GM13976 (cell line): ENCODE measurements at regions not wholly inside any gene's neighbourhood (a gene's known extent, or its start where the extent isn't known, plus 50 kb on each side); places are given as distances from the start of the nearest gene placed in this dataset.

Experiments used
- DNase-seq: peaks from one replicate; pipeline ENCODE4 v3.0.0; 2012; ENCODE audit warnings: low spot score
- in situ Hi-C: fragments of 300-500 bp; cut with MboI; formaldehyde crosslinking; loops from one replicate; pipeline ENCODE4 v1.12.0; 2022; ENCODE audit warnings: low sequenced_read_pairs, mixed read lengths, inconsistent platforms; ENCODE audit not compliant: unreplicated experiment
- TF ChIP-seq, protein P1 (sequence below): IDR thresholded peaks from 2 replicates; pipeline ENCODE4 v1.5.1; 2012; ENCODE audit warnings: borderline replicate concordance, mild to moderate bottlenecking; ENCODE audit not compliant: insufficient read depth; ENCODE audit errors: extremely low read depth, missing control alignments, control extremely low read depth

DNA sequence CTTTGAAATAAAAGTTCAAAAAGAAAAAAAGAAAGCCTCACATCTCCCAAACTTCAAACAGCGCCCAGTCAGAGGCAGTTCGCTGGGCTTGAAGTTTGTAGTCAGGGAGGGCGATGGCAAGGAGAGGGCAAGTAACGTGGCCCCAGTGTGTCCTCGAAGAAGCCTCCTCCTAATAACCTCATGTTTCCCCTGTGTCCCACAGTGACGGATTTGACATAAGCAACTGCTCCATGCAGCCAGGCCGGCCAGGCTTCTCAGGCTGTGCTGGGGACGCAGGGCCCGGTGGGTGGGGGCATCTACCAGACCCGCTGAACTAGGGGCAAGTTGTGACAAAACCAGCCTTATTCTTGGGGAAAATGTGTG, 172.2 kb downstream of the ERCC6L2 start:
- in situ Hi-C loops, result no loop called here
- DNase-seq, result no peak
- TF ChIP-seq, protein P1, sequence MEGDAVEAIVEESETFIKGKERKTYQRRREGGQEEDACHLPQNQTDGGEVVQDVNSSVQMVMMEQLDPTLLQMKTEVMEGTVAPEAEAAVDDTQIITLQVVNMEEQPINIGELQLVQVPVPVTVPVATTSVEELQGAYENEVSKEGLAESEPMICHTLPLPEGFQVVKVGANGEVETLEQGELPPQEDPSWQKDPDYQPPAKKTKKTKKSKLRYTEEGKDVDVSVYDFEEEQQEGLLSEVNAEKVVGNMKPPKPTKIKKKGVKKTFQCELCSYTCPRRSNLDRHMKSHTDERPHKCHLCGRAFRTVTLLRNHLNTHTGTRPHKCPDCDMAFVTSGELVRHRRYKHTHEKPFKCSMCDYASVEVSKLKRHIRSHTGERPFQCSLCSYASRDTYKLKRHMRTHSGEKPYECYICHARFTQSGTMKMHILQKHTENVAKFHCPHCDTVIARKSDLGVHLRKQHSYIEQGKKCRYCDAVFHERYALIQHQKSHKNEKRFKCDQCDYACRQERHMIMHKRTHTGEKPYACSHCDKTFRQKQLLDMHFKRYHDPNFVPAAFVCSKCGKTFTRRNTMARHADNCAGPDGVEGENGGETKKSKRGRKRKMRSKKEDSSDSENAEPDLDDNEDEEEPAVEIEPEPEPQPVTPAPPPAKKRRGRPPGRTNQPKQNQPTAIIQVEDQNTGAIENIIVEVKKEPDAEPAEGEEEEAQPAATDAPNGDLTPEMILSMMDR, result no peak

DNA sequence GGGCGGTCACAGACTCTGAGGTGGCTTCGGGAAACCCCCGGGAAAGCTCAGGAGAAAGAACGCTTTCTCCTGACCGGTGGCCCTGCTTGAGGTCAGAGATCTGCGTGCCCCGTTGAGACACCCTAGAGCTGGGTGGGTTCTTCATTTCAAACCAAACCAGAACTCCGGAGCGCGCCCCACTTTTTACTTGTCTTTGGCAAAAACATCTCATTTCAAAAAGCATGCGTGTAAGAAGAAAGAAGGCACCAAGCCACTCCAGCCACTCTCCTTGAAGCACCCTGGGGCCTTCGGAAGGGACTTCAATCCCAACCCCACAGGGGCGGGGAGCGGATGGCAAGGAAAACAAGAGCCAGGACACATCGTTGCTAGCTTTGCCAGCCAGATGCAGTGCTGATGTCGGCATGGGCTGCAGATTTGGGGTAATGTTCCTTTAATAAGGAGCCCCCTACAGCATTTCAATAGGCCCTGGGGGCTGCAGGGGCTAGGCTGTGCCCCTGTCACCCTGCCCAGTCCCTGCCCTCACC, 171.7 kb downstream of the ERCC6L2 start:
- no peak for DNase-seq
- TF ChIP-seq, protein P1, result no peak
- in situ Hi-C loops, result no loop called here

DNA sequence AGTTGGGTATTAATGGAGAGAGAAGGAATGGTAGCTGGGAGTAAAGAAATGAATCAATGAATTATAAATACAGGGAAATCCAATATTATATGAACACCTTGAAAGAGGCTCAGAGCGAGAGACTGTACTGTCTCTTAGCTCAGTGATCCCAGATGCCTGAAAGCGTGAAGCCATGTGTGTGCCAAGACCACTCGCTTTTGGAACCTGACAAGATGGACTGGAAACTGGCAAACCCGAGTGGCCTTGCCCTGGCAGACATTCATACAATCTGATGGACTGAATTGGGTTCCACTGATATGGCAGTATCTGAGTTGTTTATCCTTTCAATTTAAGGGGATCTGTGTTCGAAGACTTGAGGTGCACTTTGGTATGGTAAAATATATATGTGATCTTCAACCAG, 170.3 kb downstream of the ERCC6L2 start:
- DNase-seq, result no peak
- TF ChIP-seq, protein P1, result no peak

DNA sequence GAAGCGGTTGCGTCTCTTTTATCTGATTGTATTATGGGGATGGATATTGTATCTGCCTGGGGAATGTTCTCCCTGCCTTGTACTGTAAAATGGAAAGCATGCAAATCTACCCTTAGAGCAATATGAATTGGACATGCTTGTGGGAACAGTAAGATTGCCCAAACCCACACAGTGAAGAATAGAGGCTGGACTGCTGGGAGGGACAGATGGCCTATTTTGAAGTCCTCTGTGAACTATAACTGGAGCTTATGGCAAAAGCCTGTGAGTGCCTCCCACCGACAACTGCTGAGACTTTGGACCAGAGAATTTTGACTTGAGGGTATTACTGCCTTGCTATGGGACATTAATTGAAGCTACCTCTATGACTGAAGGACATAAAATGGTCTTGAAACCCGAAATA, 168.9 kb downstream of the ERCC6L2 start:
- in situ Hi-C loops, result no loop called here
- no peak for DNase-seq
- TF ChIP-seq, protein P1, result no peak

More for the DNA sequence above, 170.3 kb downstream of the ERCC6L2 start:
- in situ Hi-C loops, result no loop called here

DNA sequence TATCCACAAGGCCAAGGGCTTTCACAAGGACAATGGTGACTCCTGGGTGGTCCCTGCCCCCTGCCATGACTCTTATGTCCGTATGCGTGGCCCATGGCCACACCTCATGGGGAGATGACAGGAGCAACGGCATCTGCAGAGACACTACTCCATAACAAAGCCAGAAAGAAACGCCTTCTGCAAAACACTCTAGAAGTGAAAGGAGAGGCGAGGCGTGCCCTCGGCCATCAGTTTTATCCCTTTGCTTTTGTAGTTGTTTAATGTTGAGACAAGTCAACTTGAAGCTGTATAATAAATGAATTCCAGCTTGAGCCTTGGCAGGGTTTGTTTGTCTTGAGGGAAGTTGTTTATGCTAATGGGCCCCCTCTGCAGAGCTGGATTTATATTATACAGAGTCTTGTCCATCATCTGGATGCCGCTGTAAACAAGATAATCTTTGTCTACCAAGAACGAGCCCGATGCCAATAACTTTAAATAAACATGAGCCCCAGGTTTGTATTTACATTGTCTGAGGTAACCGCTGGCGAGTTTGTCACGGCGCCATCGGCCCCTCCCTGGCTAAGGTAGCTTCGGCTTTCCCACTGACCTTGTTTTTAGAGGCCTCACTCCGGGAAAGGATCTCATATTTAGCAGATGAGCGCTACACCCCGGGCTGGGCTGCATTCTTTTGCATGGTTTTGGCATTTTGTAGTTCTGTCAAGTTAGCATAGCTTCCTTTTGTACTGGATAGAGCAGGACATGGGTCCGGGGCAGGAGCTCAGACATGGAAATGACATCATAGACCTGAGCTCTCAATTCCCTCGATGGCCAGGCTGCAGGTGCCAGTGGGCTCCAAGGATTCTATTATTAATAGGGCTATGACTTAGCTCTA, 165.3 kb downstream of the ERCC6L2 start:
- TF ChIP-seq, protein P1, result no peak
- DNase-seq, result no peak
- in situ Hi-C loops, result no loop called here

DNA sequence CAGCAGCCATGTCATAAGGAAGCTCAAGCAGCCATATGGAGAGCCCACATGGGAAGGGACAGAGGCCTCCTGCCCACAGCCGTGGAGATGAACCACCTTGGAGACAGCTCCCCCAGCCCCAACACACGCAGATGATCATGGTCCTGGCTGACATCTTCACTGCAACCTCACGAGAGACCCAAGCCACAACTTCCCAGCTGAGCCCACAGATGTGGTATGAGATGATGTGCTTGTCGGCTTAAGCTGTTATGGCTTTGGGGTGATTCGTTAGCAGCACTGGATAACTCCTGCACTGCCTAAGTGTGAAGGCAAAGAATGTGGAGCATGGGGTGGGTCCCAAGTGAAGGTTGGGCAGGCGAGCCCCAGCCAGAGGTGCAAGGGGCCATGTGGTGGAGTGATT, 163.4 kb downstream of the ERCC6L2 start:
- in situ Hi-C loops, result no loop called here
- TF ChIP-seq, protein P1, result no peak
- DNase-seq, result no peak
